GM19372 (cell line): ENCODE measurements at regions not wholly inside any gene's neighbourhood (a gene's known extent, or its start where the extent isn't known, plus 50 kb on each side); places are given as distances from the start of the nearest gene placed in this dataset.

ENCODE experiments used
- ATAC-seq: cut with Tn5 transposase; IDR thresholded peaks from one replicate; pipeline ENCODE4 v1.9.1; 2021; ENCODE audit warnings: mild to moderate bottlenecking, low read depth, moderate library complexity; ENCODE audit not compliant: unreplicated experiment

GRCh38 chr13:31955101-31955500 is 76.5 kb upstream of the FRY start:
- ATAC-seq: no peak

- no peak for ATAC-seq
Measured at GRCh38 chr13:31955741-31956140, 75.8 kb upstream of the FRY start.

GRCh38 chr13:31956980-31957644 is 74.5 kb upstream of the FRY start:
- no peak for ATAC-seq

GRCh38 chr13:31957772-31958171 is 73.8 kb upstream of the FRY start:
- no peak for ATAC-seq

- no peak for ATAC-seq
Measured at GRCh38 chr13:31962731-31963370, 68.7 kb upstream of the FRY start.

- ATAC-seq: no peak
Measured at GRCh38 chr13:31963631-31964030, 67.9 kb upstream of the FRY start.

GRCh38 chr13:31964168-31964567 is 67.4 kb upstream of the FRY start:
- no peak for ATAC-seq

GRCh38 chr13:31965361-31966066 is 66.1 kb upstream of the FRY start:
- ATAC-seq: peak; percentile 90

GRCh38 chr13:31967155-31967554 is 64.4 kb upstream of the FRY start:
- no peak for ATAC-seq

- ATAC-seq: no peak
Measured at GRCh38 chr13:31968473-31968872, 63.1 kb upstream of the FRY start.

- no peak for ATAC-seq
Measured at GRCh38 chr13:31970231-31970930, 61.2 kb upstream of the FRY start.

- no peak for ATAC-seq
Measured at GRCh38 chr13:31972453-31972852, 59.1 kb upstream of the FRY start.

GRCh38 chr13:31978021-31978420 is 53.6 kb upstream of the FRY start:
- ATAC-seq: no peak

- ATAC-seq: no peak
Measured at GRCh38 chr13:31980830-31981229, 50.7 kb upstream of the FRY start.
